ENCODE measurements at regions not wholly inside any gene's neighbourhood (a gene's known extent, or its start where the extent isn't known, plus 50 kb on each side); places are given as distances from the start of the nearest gene placed in this dataset.

DNA sequence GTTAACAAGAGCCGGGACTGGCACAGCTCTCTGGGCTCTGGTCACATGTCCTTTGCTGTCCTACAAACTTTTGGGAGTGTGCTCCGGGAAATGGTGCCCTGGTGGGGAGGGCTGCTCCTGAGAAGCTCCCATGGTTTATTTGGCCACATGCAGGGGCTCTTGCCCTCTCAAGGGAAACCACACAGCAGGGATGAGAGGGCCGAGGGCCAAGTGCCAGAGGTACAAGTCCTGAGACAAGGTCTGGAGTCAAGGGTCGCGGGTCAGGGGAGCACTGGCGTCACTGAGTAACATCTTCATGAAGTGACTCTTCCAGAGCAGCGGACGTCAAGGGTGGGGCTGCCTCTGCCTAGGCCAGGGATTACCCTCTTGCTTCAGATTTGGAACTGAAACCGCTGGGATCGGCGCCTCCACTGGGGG, 1160.6 kb downstream of the TBC1D22A start:
- TF ChIP-seq, protein P1, sequence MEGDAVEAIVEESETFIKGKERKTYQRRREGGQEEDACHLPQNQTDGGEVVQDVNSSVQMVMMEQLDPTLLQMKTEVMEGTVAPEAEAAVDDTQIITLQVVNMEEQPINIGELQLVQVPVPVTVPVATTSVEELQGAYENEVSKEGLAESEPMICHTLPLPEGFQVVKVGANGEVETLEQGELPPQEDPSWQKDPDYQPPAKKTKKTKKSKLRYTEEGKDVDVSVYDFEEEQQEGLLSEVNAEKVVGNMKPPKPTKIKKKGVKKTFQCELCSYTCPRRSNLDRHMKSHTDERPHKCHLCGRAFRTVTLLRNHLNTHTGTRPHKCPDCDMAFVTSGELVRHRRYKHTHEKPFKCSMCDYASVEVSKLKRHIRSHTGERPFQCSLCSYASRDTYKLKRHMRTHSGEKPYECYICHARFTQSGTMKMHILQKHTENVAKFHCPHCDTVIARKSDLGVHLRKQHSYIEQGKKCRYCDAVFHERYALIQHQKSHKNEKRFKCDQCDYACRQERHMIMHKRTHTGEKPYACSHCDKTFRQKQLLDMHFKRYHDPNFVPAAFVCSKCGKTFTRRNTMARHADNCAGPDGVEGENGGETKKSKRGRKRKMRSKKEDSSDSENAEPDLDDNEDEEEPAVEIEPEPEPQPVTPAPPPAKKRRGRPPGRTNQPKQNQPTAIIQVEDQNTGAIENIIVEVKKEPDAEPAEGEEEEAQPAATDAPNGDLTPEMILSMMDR (conservative IDR thresholded peaks at IDR 0.05; ENCODE audit: low read depth in 2 of 2) = no peak
- TF ChIP-seq EZH2 (IDR thresholded peaks at IDR 0.05; ENCODE audit: low read depth, unreplicated experiment) (no peak), POLR2AphosphoS5 (IDR thresholded peaks at IDR 0.05; ENCODE audit: low read depth) (no peak), CREB1 (CRISPR knock-in tag; IDR thresholded peaks at IDR 0.05; ENCODE audit: low read depth) (no peak), EZH2phosphoT487 (IDR thresholded peaks at IDR 0.05; ENCODE audit: unreplicated experiment) (no peak), JUNB (IDR thresholded peaks at IDR 0.05; ENCODE audit: unreplicated experiment) (no peak), ZNF331 (CRISPR knock-in tag; IDR thresholded peaks at IDR 0.05; ENCODE audit: low read depth) (no peak), ZNF114 (CRISPR knock-in tag; IDR thresholded peaks at IDR 0.05) (no peak), NANOG (IDR thresholded peaks at IDR 0.05; ENCODE audit: borderline replicate concordance) (no peak), STAT1 (IDR thresholded peaks at IDR 0.05; ENCODE audit: unreplicated experiment) (no peak)
- TF ChIP-seq, protein P2, sequence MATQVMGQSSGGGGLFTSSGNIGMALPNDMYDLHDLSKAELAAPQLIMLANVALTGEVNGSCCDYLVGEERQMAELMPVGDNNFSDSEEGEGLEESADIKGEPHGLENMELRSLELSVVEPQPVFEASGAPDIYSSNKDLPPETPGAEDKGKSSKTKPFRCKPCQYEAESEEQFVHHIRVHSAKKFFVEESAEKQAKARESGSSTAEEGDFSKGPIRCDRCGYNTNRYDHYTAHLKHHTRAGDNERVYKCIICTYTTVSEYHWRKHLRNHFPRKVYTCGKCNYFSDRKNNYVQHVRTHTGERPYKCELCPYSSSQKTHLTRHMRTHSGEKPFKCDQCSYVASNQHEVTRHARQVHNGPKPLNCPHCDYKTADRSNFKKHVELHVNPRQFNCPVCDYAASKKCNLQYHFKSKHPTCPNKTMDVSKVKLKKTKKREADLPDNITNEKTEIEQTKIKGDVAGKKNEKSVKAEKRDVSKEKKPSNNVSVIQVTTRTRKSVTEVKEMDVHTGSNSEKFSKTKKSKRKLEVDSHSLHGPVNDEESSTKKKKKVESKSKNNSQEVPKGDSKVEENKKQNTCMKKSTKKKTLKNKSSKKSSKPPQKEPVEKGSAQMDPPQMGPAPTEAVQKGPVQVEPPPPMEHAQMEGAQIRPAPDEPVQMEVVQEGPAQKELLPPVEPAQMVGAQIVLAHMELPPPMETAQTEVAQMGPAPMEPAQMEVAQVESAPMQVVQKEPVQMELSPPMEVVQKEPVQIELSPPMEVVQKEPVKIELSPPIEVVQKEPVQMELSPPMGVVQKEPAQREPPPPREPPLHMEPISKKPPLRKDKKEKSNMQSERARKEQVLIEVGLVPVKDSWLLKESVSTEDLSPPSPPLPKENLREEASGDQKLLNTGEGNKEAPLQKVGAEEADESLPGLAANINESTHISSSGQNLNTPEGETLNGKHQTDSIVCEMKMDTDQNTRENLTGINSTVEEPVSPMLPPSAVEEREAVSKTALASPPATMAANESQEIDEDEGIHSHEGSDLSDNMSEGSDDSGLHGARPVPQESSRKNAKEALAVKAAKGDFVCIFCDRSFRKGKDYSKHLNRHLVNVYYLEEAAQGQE (IDR thresholded peaks at IDR 0.05; ENCODE audit: unreplicated experiment) = no peak
- TF ChIP-seq, protein P3, sequence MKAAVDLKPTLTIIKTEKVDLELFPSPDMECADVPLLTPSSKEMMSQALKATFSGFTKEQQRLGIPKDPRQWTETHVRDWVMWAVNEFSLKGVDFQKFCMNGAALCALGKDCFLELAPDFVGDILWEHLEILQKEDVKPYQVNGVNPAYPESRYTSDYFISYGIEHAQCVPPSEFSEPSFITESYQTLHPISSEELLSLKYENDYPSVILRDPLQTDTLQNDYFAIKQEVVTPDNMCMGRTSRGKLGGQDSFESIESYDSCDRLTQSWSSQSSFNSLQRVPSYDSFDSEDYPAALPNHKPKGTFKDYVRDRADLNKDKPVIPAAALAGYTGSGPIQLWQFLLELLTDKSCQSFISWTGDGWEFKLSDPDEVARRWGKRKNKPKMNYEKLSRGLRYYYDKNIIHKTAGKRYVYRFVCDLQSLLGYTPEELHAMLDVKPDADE (IDR thresholded peaks at IDR 0.05) = no peak

Measured in GM23338 (cell line).